ENCODE measurements at regions not wholly inside any gene's neighbourhood (a gene's known extent, or its start where the extent isn't known, plus 50 kb on each side); places are given as distances from the start of the nearest gene placed in this dataset.
"Not testable (repeated sequence)": the region's sequence is repeated elsewhere in the genome, so short reads cannot be mapped to it uniquely, and the experiment has no call there.

DNA sequence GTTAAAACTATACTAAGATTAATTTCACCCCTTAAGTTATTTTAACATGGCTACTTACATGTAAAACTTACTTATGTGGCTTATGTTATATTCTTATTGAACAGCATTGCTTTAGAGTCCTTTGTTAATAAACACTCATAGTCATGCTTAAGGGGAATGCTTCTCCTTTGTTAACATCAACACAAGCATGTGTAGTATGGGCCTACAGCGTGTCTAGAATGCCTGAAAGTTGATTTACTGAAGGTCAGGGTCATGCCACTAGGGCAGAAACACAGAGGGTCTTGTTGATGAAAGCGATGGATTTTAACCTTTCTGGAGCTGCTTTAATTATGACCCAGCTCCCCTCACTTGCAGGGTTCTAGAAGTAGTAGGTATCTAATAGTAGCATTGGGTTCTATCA lies 159.8 kb upstream of the DLX2 start:
- no peak for DNase-seq

DNA sequence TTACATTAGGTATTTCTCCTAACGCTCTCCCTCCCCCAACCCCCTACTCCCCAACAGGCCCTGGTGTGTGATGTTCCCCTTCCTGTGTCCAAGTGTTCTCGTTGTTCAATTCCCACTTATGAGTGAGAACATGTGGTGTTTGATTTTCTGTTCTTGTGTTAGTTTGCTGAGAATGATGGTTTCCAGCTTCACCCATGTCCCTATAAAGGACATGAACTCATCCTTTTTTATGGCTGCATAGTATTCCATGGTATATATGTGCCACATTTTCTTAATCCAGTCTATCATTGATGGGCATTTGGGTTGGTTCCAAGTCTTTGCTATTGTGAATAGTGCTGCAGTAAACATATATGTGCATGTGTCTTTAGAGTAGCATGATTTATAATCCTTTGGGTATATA lies 162.1 kb upstream of the DLX2 start:
- DNase-seq, result not testable (repeated sequence)

DNA sequence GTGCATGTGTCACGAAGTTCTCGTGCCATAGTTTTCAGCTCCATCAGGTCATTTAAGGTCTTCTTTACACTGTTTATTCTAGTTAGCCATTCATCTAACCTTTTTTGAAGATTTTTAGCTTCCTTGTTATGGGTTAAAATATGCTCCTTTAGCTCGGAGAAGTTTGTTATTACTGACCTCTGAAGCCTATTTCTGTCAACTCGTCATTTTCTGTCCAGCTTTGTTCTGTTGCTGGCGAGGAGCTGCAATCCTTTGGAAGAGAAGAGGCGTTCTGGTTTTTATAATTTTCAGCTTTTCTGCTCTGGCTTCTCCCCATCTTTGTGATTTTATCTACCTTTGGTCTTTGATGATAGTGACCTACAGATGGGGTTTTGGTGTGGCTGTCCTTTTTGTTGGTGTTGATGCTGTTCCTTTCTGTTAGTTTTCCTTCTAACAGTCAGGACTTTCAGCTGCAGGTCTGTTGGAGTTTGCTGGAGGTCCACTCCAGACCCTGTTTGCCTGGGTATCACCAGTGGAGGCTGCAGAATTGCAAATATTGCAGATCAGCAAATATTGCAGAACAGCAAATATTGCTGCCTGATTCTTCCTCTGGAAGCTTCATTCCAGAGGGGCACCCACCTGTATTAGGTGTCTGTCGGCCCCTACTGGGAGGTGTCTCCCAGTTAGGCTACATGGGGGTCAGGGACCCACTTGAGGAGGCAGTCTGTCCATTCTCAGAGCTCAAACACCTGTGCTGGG lies 157.7 kb upstream of the ITGA6 start:
- DNase-seq, result not testable (repeated sequence)

DNA sequence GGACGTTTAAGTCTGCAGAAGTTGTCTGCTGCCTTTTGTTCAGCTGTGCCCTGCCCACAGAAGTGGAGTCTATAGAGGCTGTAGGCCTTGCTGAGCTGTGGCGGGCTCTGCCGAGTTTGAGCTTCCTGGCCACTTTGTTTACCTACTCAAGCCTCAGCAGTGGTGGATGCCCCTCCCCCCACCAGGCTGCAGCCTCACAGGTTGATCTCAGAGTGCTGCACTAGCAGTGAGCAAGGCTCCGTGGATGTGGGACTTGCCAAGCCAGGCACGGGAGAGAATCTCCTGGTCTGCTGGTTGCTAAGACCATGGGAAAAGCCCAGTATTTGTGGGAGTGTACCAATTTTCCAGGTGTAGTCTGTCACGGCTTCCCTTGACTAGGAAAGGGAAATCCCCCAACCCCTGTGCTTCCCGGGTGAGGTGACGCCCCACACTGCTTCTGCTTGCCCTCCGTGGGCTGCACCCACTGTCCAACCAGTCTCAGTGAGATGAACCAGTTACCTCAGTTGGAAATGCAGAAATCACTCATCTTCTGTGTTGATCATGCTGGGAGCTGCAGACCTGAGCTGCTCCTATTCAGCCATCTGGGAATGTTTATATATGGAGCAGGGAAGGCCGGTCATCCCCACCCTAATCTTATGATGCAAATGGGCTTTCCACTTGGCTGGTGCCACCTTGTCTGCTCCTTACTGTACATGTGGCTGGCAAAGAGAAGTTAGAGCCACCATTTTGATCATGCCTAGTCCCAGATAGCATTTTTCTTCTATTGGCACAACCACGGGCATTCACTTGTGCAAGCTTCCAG lies 156.9 kb upstream of the ITGA6 start:
- DNase-seq, result no peak

DNA sequence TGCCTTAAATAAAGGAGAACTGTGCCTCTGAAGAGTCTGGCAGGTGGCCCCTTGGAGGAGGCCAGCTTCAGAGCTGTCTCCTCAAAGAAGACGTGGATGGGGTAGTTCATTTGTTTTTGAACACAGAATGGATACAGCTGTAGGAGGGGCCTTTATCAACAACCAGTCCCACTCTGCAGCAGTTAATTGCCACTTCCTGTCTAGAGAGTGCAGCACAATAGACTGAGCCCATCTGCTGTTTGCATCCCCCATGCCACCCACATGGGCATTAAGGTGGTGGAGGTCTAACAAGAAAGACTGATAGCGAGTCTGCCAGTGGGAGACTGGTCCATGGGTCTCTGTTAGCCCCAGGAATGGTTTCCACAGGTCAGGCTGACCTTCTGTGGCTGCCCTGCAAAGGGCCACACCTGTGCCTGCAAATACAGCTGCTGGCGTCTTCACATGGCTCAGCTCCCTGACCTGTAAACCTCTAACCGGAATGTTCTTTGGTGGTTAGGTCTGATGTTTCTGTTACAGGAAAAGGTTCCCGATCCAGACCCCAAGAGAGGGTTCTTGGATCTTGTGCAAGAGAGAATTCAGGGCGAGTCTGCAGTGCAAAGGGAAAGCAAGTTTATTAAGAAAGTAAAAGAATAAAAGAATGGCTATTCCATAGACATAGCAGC lies 153.3 kb upstream of the ITGA6 start:
- DNase-seq, result no peak

DNA sequence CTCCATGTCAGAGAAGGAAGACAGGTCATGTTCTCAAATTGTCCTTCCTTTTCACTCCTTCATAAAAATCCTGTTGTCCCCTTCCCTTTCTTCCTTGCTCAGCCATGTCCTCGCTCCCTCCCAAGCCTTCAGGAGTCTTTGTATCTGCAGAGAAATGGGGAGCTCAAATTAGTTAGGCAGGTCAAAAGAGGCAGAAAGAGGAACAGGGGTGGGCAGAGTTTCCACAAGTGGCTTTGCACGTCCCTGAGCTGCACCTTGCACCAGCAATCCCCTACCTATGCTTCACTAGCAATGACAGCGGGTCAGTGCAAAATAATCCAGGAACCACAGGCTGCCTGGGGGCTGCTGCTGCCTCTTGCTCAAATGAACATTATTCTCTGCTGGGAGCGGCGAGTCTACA lies 152.1 kb upstream of the ITGA6 start:
- DNase-seq, result no peak

DNA sequence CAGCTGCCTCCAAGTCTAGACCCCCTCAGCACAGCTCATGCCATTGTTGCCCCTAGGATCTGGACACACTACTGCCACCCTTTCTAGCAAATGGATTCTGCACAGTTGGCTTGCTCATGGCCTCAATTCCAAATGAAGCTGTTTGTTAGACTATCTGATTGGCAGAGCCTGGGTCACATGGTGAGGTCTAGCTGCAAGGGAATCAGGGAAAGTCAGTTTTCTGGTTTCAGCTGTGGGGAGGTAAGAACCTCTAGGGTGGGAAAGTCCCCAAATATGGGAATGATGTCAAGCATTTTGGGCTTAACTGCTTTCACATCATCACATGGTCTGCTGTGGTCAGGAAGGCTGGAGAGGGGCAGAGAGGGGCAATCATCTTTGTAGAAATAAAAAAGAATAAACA lies 150.4 kb upstream of the ITGA6 start:
- DNase-seq, result no peak

DNA sequence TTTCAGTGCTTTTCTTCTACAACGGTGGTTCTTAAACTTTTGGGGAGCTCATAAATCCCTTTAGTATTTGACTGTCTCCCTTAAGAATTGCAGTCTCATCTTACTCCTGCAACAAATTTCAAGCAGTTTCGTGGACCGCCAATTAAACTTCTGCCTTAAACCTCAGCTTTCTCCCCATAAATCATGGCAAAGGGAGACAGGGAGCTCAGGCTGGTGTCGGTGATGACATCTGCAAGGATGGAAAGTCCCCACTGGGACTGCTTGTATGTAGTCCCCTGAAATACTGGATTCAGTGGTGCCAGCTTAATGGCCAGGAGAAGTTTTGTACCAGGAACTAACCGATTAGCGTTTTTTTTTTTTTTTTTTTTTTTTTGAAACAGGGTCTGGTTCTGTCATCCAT lies 148.7 kb upstream of the ITGA6 start:
- DNase-seq, result no peak

DNA sequence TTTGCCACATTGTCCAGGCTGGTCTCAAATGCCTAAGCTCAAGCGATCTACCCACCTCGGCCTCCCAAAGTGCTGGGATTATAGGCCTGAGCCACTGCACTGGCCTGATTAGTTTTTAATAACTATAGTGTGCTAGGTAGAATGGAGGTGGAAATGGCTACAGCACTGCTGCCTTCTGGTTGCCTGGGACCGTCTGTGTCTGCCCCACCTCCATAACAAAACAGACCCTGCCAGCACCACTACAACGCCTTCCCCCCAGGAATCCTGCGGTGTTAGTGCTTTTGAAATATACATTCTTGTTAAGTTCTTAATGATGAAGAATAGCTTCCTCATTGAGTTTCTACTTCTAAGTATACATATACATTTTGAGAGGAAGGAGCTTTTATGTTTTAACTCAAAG lies 148.2 kb upstream of the ITGA6 start:
- no peak for DNase-seq

DNA sequence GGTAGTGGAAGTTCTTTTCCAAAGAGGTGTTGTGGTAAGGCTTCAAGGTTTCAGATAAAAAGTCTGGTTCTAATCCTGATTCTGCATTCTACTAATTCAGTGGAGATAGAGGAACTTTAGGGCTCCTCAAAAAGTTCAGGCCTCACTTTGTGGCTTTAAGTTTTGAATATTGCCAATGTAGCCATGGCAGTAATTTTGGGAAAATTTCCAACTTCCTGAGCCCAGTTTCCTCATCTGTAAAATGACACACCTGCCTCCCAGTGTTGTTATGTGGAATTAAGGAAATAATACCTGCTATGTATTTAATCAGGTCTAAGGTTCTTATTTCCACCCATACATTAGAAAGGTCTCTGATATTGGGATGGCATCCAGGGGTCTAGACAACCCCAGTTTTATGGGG lies 147.6 kb upstream of the ITGA6 start:
- no peak for DNase-seq

DNA sequence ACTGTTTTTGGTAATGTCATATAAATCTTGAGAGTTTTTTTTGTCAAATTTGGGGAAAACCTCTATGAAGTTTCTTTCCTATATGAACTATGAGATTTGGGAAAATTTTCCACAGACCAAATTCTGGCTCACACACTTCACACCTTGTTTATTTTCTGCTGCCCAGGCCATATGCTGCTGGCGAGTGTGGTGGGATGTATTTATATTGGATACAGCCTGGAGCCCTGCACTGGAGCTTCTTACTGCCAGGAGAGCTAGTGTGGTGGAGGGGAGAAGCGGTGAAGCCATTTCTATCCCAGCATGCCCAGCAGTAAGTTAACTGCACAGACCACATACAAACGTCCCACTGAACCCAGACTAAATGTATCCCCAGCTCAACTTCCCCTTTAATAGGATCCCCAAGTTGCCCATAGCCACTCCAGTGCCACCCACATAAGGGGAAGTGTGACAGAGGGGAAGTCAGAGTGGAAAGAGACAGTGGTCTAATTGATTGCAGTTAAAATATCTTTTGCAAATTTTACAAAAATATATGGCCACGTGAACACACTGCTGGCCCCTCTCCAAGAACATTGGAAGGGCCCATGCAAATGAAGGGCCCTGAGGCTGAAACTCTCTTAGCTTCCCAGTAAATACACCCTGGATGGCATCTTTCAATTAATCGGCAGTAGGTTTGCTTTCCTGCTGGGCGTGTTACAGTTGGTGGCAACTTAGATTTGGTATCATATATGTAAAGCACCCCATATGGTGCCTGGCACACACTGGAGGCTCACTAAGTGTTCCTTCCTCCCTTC lies 146.6 kb upstream of the ITGA6 start:
- DNase-seq, result no peak

DNA sequence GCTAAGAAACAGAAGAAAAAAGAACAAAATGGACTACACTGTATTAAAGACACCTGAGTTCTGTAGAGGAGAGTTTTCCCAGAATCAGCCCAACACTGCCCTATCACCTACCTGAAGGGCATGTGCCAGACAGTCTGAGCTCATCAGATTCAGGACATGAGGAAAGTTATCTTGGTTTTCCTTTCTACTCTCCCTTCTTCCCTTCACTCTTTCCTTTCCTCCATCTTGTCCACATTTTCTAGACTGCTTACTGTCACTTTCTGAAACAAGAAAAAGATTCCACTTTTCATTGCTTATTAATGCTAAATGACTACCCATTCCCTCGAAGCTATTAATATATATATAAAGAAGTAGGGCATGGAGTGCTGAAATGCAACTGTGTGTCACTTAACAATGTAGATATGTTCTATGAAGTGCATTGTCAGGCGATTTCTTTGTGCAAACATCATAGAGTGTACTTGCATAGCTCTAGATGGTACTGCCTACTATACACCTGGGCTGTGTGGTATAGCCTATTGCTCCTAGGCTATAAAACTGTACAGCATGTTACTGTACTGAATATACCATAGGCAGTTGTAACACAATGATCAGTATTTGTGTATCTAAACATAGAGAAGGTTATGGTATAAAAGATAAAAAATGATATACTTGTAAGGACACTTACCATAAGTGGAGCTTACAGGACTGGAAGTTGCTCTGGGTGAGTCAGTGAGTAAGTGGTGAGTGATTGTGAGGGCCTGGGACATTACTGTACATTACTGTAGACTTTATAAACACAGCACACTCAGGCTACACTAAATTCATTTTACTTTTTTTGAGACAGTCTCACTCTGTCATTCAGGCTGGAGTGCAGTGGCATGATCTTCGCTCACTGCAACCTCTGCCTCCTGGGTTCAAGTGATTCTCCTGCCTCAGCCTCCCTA lies 145.5 kb upstream of the ITGA6 start:
- no peak for DNase-seq

DNA sequence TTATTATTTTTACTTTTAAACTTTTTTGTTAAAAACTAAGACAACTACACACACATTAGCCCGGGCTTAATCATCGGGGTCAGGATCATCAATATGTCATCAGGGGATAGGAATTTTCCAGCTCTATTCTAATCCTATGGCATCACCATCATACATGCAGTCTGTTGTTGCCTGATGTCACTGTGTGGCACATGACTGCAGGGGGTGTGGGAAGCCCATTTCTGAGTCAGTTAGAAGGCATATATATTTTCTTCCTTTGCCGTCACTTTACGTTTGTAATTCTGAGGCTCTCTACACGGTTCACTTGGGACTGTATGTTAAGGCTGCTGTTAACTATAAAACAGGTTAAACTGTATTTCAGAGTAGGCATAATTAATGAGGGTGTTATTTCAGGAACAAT lies 144.4 kb upstream of the ITGA6 start:
- DNase-seq, result no peak

DNA sequence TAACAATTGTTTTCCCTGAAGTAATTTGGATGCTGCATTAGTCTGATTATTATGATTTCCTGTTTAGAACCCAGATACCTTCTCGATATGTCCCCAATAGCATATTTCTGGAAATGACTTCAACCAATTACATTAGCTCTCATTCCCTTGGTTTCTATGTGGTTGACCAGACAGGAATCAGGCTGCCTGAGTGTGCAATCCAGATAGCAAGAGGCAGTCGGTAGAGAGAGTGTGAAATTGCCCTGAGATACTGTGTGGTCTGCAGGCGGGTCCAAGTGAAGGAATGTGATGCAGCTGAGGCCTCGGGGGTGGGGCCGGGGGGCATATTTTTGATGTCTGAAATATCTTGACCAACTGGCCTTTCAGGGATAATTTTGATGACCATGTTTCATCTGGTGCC lies 143.9 kb upstream of the ITGA6 start:
- DNase-seq, result no peak

DNA sequence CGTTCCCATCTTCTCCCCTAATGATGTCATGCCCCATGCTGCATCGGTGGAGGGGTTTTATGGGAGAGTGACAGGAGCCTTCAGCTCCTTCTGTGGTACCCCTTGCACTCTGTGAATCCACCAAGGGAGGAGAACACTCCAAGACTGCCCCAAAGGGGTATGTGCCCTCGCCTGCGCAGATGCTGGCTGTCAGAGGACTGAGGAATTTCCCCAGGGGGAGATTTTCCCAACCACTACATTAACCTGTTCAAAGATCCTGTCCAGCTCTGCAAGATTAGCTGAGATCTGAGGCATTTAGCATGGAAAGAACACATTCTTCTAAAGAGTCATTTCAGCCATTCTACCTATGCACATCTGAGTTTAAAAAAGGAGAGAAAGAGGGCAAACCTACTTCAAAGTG lies 143.2 kb upstream of the ITGA6 start:
- DNase-seq, result no peak

DNA sequence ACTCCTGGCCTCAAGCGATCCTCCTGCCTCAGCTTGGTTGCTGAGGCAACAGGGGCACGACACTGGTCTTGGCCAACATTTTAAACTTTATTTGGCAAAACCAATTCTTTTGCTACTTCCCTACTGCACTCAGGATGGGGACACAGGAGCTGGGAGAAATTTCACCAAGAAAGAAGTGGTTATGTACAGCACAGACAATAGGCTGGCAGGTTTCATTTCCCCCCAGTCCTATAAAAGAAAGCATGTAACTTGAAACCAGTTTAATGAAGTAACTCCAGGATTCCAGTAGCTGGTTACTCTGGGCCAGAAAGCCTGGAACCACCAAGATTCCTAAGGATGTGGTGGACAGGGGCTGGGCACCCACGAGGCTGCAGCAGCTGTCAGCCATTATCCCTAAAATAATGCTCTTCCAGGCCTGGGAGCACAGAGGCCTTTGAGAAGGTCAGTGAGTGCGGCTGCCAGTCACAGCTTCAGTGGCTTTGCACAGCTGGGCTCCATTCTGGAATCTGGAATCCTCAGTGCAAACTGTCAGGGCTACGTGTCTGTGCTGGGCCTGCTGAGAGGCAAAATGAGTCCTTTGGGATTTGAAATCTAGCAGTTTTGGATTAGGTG lies 142.3 kb upstream of the ITGA6 start:
- DNase-seq, result no peak

DNA sequence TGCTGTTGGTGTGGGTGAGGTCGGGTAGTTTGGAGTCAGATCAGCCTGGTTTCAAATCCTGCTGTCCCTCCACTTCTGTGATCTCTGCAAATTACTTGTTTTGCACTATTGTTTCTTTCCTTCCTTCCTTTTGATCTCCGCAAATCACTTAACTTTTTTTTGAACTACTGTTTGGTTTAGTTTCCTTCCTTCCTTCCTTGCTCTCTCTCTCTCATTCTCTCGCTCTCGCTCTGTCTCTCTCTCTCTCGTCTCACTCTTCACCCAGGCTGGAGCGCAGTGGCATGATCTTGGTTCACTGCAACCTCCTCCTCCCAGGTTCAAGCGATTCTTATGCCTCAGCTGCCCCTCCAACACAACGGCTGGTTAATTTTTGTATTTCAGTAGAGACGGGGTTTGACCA lies 141.6 kb upstream of the ITGA6 start:
- no peak for DNase-seq

DNA sequence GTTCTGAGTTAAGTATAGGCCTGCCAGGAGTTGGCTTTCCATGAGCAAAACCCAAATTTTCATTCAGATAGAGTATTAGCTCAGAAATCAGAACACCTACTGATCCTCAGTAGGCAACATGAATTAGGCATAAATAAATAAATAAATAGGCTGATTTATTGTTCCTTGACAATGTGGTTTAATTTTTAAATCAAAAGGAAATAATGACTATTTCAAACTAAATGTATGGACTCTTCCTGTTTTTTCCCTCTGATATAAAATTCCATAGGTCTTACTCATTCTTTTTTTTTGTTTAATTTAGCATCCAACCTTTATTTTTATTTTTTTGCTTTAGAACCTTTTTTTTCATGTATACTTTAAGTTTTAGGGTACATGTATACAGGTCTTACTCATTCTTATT lies 140.2 kb upstream of the ITGA6 start:
- DNase-seq, result no peak

DNA sequence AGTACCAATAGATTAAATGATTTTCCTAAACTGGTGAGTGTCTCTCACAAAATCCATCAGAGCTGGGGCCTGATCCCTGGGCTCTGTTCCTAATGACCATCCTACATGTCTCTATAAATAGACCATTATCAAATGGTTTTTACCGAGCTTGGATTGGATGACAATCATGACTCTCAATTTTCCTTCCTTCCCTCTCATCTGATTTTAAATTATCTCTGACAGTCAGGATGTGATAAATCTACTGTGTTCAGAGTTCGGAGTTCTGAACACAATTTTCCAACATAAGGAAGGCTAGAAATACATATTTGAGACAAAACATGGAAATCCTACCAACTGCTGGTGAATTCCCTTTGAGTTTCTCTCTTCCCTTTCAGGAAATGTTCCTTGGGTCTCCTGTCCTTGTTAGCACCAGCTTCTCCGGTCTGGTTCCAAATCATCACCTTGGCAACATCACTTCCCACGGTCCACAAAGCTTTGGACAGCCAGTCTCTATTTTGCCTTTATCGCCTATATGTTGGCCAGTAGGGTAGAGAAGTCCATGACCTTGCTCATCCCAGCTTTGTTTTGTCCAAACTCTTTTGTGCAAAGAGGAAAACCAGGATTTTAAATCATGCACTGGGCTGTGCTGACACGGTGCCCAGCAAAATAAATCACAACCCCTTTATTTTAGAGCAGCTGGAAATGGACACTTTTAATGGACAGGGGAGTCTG lies 139.6 kb upstream of the ITGA6 start:
- no peak for DNase-seq

DNA sequence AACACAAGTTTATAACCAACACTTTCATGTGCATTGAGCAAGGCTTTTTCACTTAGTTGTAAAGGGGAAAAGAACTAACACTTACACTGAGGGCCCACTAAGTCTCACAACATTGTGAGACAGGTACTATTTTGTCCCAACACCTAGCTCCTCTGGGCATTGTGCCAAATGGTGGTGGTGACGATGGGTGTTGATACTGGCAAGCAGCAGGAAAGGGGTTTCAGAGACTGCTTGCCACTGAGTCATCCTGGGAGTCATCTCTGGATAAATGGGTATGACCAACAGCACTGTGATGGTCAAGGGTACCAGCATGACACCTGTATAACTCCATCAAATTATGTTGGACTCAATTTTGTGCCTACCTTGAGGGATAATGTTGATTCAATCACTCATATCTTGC lies 138.8 kb upstream of the ITGA6 start:
- DNase-seq, result no peak

DNA sequence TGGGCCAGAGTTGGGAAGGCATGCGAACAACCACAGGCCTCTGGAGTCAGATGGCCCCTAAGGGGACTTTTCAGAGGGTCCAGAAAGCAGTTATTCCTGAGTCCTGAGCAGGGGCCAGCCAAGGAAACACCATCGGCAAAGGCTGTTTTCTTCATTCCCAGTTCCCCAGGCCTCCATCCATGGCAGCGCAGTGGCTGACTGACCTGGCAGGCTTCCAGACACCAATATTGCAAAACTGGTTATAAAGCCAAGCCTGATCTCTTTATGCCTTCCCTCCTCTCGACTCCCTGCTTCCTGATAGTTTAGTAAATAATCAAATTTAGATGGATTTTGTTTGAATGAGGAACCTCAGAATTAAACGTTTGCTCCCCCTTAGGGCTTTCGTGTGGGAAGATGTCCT lies 133.4 kb upstream of the ITGA6 start:
- DNase-seq, result peak; percentile 43

Measured in NCI-H2107 (cell line).